HepG2 (cell line): ENCODE measurements at regions not wholly inside any gene's neighbourhood (a gene's known extent, or its start where the extent isn't known, plus 50 kb on each side); places are given as distances from the start of the nearest gene placed in this dataset.

ENCODE experiments used
- ATAC-seq: fragments of 200-7000 bp; cut with Tn5 transposase; 3 replicates; pipeline ENCODE4 v1.9.1; 2020; ENCODE audit warnings: mild to moderate bottlenecking, moderate library complexity
- BruUV-seq: library from RNA; stranded (reverse); fragments of 400-500 nt; replicated peaks from 2 replicates; lab custom pipeline; 2021; lab: Mats Ljungman, UMichigan
- CTCF ChIA-PET: fragments of 300-600 bp; formaldehyde crosslinking; extraction: SDS; loops from one replicate; lab custom pipeline; 2021; ENCODE audit warnings: low total read pairs, inconsistent platforms, low intra/inter-chr PET ratio; lab: Yijun Ruan, JAX
- POLR2A ChIA-PET: fragments of 350-600 bp; sonication (Branson Sonifier 250); formaldehyde crosslinking; loops from one replicate; lab custom pipeline; 2020; ENCODE audit warnings: antibody characterized with exemption, inconsistent platforms; lab: Yijun Ruan, JAX
- DNase-seq: peaks from one replicate; pipeline ENCODE4 v3.0.0-alpha.2; 2015; ENCODE audit warnings: low spot score
- FAIRE-seq: peaks from 3 replicates; lab custom pipeline; 2011; peaks lifted over from hg19 to GRCh38; lab: Jason Lieb, UNC
- H2AFZ ChIP-seq: one replicate; pipeline ENCODE4 v1.6.1; 2011; ENCODE audit warnings: low read length, inconsistent platforms
- H3K27ac ChIP-seq: fragments of 300-600 bp; 3 replicates; pipeline ENCODE4 v1.8.0; 2011; ENCODE audit warnings: mixed run types, mild to moderate bottlenecking, mixed read lengths, low read length, inconsistent platforms; ENCODE audit not compliant: insufficient read depth; ENCODE audit errors: extremely low read length
- H3K27me3 ChIP-seq, 2 experiments: fragments of 200-600 bp in 1 of 2; 2 replicates in 1 of 2; 3 replicates in 1 of 2; pipeline versions ENCODE4 v1.6.0 to v1.8.0; 2011; ENCODE audit warnings: low read length in 2 of 2, mild to moderate bottlenecking in 2 of 2, moderate library complexity in 2 of 2, inconsistent platforms in 1 of 2; ENCODE audit not compliant: insufficient read depth in 2 of 2, control insufficient read depth in 1 of 2
- H3K36me3 ChIP-seq, 2 experiments: fragments of 200-600 bp in 1 of 2; replicated peaks in 1 of 2; 2 replicates in 1 of 2; 3 replicates in 1 of 2; pipeline versions ENCODE4 v1.5.1 to v1.8.0; 2011; ENCODE audit warnings: low read length in 2 of 2, inconsistent platforms in 1 of 2; ENCODE audit not compliant: insufficient read depth in 2 of 2, control insufficient read depth in 1 of 2
- H3K4me1 ChIP-seq: 2 replicates; pipeline ENCODE4 v1.5.1; 2012; ENCODE audit warnings: low read length, inconsistent platforms; ENCODE audit not compliant: insufficient read depth
- H3K4me2 ChIP-seq: 2 replicates; pipeline ENCODE4 v1.6.0; 2011; ENCODE audit warnings: low read depth, low read length, inconsistent platforms
- H3K4me3 ChIP-seq, 3 experiments: fragments of 200-600 bp in 1 of 3; sonication (generic), shearing (Covaris generic) in 1 of 3; replicated peaks in 1 of 3; 2 replicates each; pipeline ENCODE4 v1.5.1; 2011 to 2016; ENCODE audit warnings: low read length in 3 of 3, inconsistent platforms in 2 of 3, low read depth in 2 of 3, mild to moderate bottlenecking in 2 of 3, control low read depth in 1 of 3, mixed read lengths in 1 of 3; ENCODE audit not compliant: insufficient read depth in 1 of 3
- H3K79me2 ChIP-seq: one replicate; pipeline ENCODE4 v1.6.1; 2011; ENCODE audit warnings: low read length, inconsistent platforms; ENCODE audit not compliant: insufficient read depth
- H3K9ac ChIP-seq: 2 replicates; pipeline ENCODE4 v1.6.0; 2011; ENCODE audit warnings: mild to moderate bottlenecking, low read depth, low read length, inconsistent platforms; ENCODE audit not compliant: insufficient read depth
- H3K9me3 ChIP-seq: 2 replicates; pipeline ENCODE4 v1.5.1; 2012; ENCODE audit warnings: mild to moderate bottlenecking, low read length
- H4K20me1 ChIP-seq: 2 replicates; pipeline ENCODE4 v1.6.0; 2011; ENCODE audit warnings: inconsistent platforms, mild to moderate bottlenecking, low read length, moderate library complexity; ENCODE audit not compliant: insufficient read depth
- BHLHE40 ChIP-seq: IDR thresholded peaks from 2 replicates; pipeline ENCODE4 v1.6.1; 2011; ENCODE audit warnings: low read length, improper control_type of control experiment
- KLF16 ChIP-seq, 2 experiments: sonication (generic) in 1 of 2; formaldehyde crosslinking in 1 of 2; IDR thresholded peaks; 2 replicates each; pipeline versions ENCODE4 v1.6.1 to v1.8.0; 2016 to 2023; ENCODE audit warnings: missing genetic modification reagents in 2 of 2, missing compliant biosample characterization in 1 of 2
- NR2F6 ChIP-seq, 2 experiments: IDR thresholded peaks; 2 replicates each; pipeline ENCODE4 v1.6.1; 2016; ENCODE audit warnings: antibody characterized with exemption in 1 of 2, mild to moderate bottlenecking in 1 of 2
- PAWR ChIP-seq: sonication (generic); formaldehyde crosslinking; IDR thresholded peaks from 2 replicates; pipeline ENCODE4 v1.4.0; 2020; ENCODE audit warnings: missing genetic modification reagents, mild to moderate bottlenecking, borderline replicate concordance
- SPEN ChIP-seq: sonication (generic); formaldehyde crosslinking; IDR thresholded peaks from 2 replicates; pipeline ENCODE4 v1.5.1; 2020; ENCODE audit warnings: low read depth, mild to moderate bottlenecking, missing genetic modification reagents
- TEAD3 ChIP-seq: optimal IDR thresholded peaks from 2 replicates; pipeline ENCODE3; 2016; ENCODE audit warnings: borderline replicate concordance
- ZBTB1 ChIP-seq: sonication (generic); formaldehyde crosslinking; IDR thresholded peaks from 2 replicates; pipeline ENCODE4 v1.4.0; 2020; ENCODE audit warnings: missing genetic modification reagents, borderline replicate concordance
- ZMAT3 ChIP-seq: sonication (generic); formaldehyde crosslinking; conservative IDR thresholded peaks from 2 replicates; pipeline ENCODE4 v1.7.0; 2021; ENCODE audit warnings: missing genetic modification reagents
- ZNF263 ChIP-seq: sonication (generic); formaldehyde crosslinking; IDR thresholded peaks from 2 replicates; pipeline ENCODE4 v1.4.0; 2020; ENCODE audit warnings: missing genetic modification reagents
- ZNF503 ChIP-seq: sonication (generic); formaldehyde crosslinking; IDR thresholded peaks from 2 replicates; pipeline ENCODE4 v1.4.0; 2020; ENCODE audit warnings: missing genetic modification reagents
- WGBS: methylation state at CpG from one replicate; pipeline ENCODE4 v1.1.6; 2017; ENCODE audit warnings: low lambda C conversion rate; 5-methylcytosine and 5-hydroxymethylcytosine counted together
- in situ Hi-C: cut with HindIII; loops from 2 replicates; pipeline ENCODE4 v1.10.0; 2017; ENCODE audit warnings: low pct_unique_long_range_greater_than_20kb; ENCODE audit not compliant: extremely low pct_ligation_motif_present
- intact Hi-C: fragments of 100-400 bp; cut with micrococcal nuclease; formaldehyde crosslinking; loops from one replicate; pipeline ENCODE4 v1.10.0; 2022; ENCODE audit not compliant: unreplicated experiment
- TF ChIP-seq, protein P1 (sequence below): sonication (generic); formaldehyde crosslinking; IDR thresholded peaks from 2 replicates; pipeline ENCODE4 v1.5.1; 2020; ENCODE audit warnings: missing genetic modification reagents, mild to moderate bottlenecking, borderline replicate concordance
- TF ChIP-seq, protein P2 (sequence below): sonication (generic); formaldehyde crosslinking; IDR thresholded peaks from 2 replicates; pipeline ENCODE4 v1.9.0; 2021; ENCODE audit warnings: missing genetic modification reagents, mild to moderate bottlenecking, borderline replicate concordance
- TF ChIP-seq, protein P3 (sequence below): conservative IDR thresholded peaks from 2 replicates; pipeline ENCODE4 v1.6.1; 2018; ENCODE audit warnings: missing genetic modification reagents
- TF ChIP-seq, protein P4 (sequence below): sonication (generic); formaldehyde crosslinking; IDR thresholded peaks from 2 replicates; pipeline ENCODE4 v1.4.0; 2020; ENCODE audit warnings: mild to moderate bottlenecking, missing genetic modification reagents

DNA sequence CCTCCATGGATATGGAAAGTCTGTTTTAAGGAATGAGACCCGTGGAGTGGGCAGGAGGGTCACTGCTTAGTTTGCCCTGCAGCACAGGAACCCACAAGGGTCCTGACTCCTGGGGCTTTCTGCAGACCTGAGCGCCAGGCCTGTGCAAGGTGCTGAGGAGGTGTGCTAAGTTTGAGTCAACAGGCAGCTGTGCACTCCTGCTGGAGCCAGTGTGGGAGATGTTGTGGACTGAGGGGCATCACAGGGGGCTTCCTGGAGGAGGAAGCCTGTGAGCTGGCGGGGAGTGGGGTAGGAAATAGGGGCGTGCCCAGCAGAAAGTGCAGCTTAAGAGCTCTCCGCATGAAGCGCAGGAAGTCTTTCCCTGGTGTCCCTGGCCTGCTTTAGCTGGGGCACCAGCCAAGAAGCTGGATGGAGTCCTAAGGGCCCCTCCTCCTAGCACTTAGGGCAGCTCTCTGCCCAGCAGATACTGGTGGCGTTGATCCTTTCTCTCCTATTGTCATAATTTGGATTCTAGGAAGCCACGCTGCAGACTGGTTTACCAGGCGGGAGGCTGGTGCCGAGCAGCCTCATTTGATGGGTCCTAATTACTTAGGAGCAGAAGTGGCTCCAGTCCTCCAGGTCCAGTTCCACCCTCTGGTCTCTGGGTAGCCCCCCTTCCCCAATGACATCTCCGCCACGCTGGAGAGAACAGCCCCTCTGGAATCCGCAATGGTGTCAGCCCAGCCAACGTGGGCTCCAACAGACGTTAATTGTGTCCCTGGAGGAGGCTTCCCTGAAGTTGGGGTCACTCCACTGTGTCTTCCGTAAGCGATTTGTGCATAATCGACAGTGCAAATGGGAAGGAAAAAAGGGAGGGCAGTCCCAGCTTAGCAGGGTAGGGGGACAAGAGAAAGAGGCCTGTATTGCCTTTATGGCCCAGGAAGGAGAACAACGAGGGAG is 309.2 kb downstream of the ZNF536 start:
- H3K4me3 ChIP-seq = no peak overlapping the region
- CTCF ChIA-PET = no interaction called here
- intact Hi-C loops = no loop called here
- TF ChIP-seq PAWR (CRISPR knock-in tag) = no peak
- TF ChIP-seq SPEN (CRISPR knock-in tag) = no peak
- no peak for TF ChIP-seq ZNF503 (CRISPR knock-in tag)
- no peak for TF ChIP-seq ZNF263 (CRISPR knock-in tag)
- no peak for TF ChIP-seq ZMAT3
- TF ChIP-seq BHLHE40 = no peak
- TF ChIP-seq, protein P1, sequence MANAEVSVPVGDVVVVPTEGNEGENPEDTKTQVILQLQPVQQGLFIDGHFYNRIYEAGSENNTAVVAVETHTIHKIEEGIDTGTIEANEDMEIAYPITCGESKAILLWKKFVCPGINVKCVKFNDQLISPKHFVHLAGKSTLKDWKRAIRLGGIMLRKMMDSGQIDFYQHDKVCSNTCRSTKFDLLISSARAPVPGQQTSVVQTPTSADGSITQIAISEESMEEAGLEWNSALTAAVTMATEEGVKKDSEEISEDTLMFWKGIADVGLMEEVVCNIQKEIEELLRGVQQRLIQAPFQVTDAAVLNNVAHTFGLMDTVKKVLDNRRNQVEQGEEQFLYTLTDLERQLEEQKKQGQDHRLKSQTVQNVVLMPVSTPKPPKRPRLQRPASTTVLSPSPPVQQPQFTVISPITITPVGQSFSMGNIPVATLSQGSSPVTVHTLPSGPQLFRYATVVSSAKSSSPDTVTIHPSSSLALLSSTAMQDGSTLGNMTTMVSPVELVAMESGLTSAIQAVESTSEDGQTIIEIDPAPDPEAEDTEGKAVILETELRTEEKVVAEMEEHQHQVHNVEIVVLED (CRISPR knock-in tag) = no peak
- TF ChIP-seq, protein P2, sequence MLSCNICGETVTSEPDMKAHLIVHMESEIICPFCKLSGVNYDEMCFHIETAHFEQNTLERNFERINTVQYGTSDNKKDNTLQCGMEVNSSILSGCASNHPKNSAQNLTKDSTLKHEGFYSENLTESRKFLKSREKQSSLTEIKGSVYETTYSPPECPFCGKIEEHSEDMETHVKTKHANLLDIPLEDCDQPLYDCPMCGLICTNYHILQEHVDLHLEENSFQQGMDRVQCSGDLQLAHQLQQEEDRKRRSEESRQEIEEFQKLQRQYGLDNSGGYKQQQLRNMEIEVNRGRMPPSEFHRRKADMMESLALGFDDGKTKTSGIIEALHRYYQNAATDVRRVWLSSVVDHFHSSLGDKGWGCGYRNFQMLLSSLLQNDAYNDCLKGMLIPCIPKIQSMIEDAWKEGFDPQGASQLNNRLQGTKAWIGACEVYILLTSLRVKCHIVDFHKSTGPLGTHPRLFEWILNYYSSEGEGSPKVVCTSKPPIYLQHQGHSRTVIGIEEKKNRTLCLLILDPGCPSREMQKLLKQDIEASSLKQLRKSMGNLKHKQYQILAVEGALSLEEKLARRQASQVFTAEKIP (CRISPR knock-in tag) = no peak
- TF ChIP-seq, protein P3, sequence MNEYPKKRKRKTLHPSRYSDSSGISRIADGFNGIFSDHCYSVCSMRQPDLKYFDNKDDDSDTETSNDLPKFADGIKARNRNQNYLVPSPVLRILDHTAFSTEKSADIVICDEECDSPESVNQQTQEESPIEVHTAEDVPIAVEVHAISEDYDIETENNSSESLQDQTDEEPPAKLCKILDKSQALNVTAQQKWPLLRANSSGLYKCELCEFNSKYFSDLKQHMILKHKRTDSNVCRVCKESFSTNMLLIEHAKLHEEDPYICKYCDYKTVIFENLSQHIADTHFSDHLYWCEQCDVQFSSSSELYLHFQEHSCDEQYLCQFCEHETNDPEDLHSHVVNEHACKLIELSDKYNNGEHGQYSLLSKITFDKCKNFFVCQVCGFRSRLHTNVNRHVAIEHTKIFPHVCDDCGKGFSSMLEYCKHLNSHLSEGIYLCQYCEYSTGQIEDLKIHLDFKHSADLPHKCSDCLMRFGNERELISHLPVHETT = no peak
- no peak for TF ChIP-seq NR2F6 (IDR thresholded peaks at IDR 0.05)
- TF ChIP-seq NR2F6 (CRISPR knock-in tag; IDR thresholded peaks at IDR 0.05) = no peak
- TF ChIP-seq, protein P4, sequence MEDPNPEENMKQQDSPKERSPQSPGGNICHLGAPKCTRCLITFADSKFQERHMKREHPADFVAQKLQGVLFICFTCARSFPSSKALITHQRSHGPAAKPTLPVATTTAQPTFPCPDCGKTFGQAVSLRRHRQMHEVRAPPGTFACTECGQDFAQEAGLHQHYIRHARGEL (CRISPR knock-in tag) = no peak
- TF ChIP-seq TEAD3 (CRISPR knock-in tag) = no peak
- no peak for TF ChIP-seq ZBTB1 (CRISPR knock-in tag)
- TF ChIP-seq KLF16 (CRISPR knock-in tag; IDR thresholded peaks at IDR 0.05) = no peak
- TF ChIP-seq, all 625 proteins: peak for 0
- in situ Hi-C loops = no loop called here
- no peak for DNase-seq
- POLR2A ChIA-PET = no interaction called here
- no peak overlapping the region for H3K4me2 ChIP-seq
- H2AFZ ChIP-seq = no peak overlapping the region
- no peaks in the 10 kb centered on the region for H3K9me3 ChIP-seq
- no peaks in the 10 kb centered on the region for H3K4me1 ChIP-seq
- H3K79me2 ChIP-seq = no peaks in the 10 kb centered on the region
- H3K9ac ChIP-seq = no peak overlapping the region
- H3K27me3 ChIP-seq = peaks cover 0 to 26% of the 10 kb centered on the region in 2 experiments; a peak in 3 of 5 replicates
- H3K27ac ChIP-seq = no peak overlapping the region
- WGBS = 34% methylated on average over 13 of the region's 19 CpGs
- no peaks in the 10 kb centered on the region for H4K20me1 ChIP-seq
- ATAC-seq = no peak
- FAIRE-seq = no peak
- H3K36me3 ChIP-seq = no peaks in the 10 kb centered on the region
- no TSS peak for BruUV-seq
